ENCODE measurements at regions not wholly inside any gene's neighbourhood (a gene's known extent, or its start where the extent isn't known, plus 50 kb on each side); places are given as distances from the start of the nearest gene placed in this dataset.
A peak's percentile ranks its signal among the peaks of the same experiment; 100 is the strongest.

- DNase-seq (ENCODE audit: low read depth) = no peak
These were observed 253.2 kb upstream of the COL3A1 start for GRCh38 chr2:188720811-188721605.

GRCh38 chr2:188721784-188722183 lies 252.4 kb upstream of the COL3A1 start:
- no peak for DNase-seq (ENCODE audit: low read depth)

- peak; percentile 62 for DNase-seq (ENCODE audit: low read depth)
These were observed 248.3 kb upstream of the COL3A1 start for GRCh38 chr2:188725746-188726360.

- no peak for DNase-seq (ENCODE audit: low read depth)
These were observed 247.4 kb upstream of the COL3A1 start for GRCh38 chr2:188726626-188727247.

- DNase-seq (ENCODE audit: low read depth) = no peak
These were observed 246.3 kb upstream of the COL3A1 start for GRCh38 chr2:188727846-188728245.

GRCh38 chr2:188734691-188735090 lies 239.5 kb upstream of the COL3A1 start:
- no peak for DNase-seq (ENCODE audit: low read depth)

- DNase-seq (ENCODE audit: low read depth) = no peak
These were observed 227.4 kb upstream of the COL3A1 start for GRCh38 chr2:188746727-188747126.

- DNase-seq (ENCODE audit: low read depth) = no peak
These were observed 222.4 kb upstream of the COL3A1 start for GRCh38 chr2:188751816-188752215.

GRCh38 chr2:188752311-188752710 lies 221.9 kb upstream of the COL3A1 start:
- DNase-seq (ENCODE audit: low read depth) = no peak

- no peak for DNase-seq (ENCODE audit: low read depth)
These were observed 212.0 kb upstream of the COL3A1 start for GRCh38 chr2:188762151-188762550.

- DNase-seq (ENCODE audit: low read depth) = no peak
These were observed 208.4 kb upstream of the COL3A1 start for GRCh38 chr2:188765522-188766470.

- DNase-seq (ENCODE audit: low read depth) = no peak
These were observed 207.7 kb upstream of the COL3A1 start for GRCh38 chr2:188766471-188766856.

- DNase-seq (ENCODE audit: low read depth) = no peak
These were observed 207.0 kb upstream of the COL3A1 start for GRCh38 chr2:188767176-188767575.

- no peak for DNase-seq (ENCODE audit: low read depth)
These were observed 203.9 kb upstream of the COL3A1 start for GRCh38 chr2:188770296-188770695.

- no peak for DNase-seq (ENCODE audit: low read depth)
These were observed 201.1 kb upstream of the COL3A1 start for GRCh38 chr2:188773075-188773474.

- peak; percentile 68 for DNase-seq (ENCODE audit: low read depth)
These were observed 197.5 kb upstream of the COL3A1 start for GRCh38 chr2:188776634-188777033.

- no peak for DNase-seq (ENCODE audit: low read depth)
These were observed 189.9 kb upstream of the COL3A1 start for GRCh38 chr2:188784269-188784762.

- no peak for DNase-seq (ENCODE audit: low read depth)
These were observed 189.1 kb upstream of the COL3A1 start for GRCh38 chr2:188785061-188785460.

GRCh38 chr2:188785490-188785889 lies 188.7 kb upstream of the COL3A1 start:
- DNase-seq (ENCODE audit: low read depth) = no peak

- no peak for DNase-seq (ENCODE audit: low read depth)
These were observed 187.8 kb upstream of the COL3A1 start for GRCh38 chr2:188786368-188786841.

GRCh38 chr2:188787021-188787657 lies 187.0 kb upstream of the COL3A1 start:
- no peak for DNase-seq (ENCODE audit: low read depth)
